Stimulated activated effector memory CD8-positive, alpha-beta T cell treated with anti-CD3 and anti-CD28 coated beads, Interleukin-12 subunit alpha, Interleukin-12 subunit beta, amount 100 ng/mL, for 72 hours (primary cell): ENCODE measurements at regions not wholly inside any gene's neighbourhood (a gene's known extent, or its start where the extent isn't known, plus 50 kb on each side); places are given as distances from the start of the nearest gene placed in this dataset.

ENCODE experiments used
- ATAC-seq: fragments of 150-1000 bp; cut with Tn5 transposase; 2 replicates; pipeline ENCODE4 v1.10.0; 2021
- DNase-seq, 2 donors: peaks; one replicate each; pipeline ENCODE4 v3.0.0; 2021 to 2022; ENCODE audit warnings: low spot score in 2 of 2
- H3K27ac Mint-ChIP-seq: one replicate; pipeline ENCODE4 v1.8.0; 2022; ENCODE audit warnings: mild to moderate bottlenecking, mixed read lengths
- H3K36me3 Mint-ChIP-seq: one replicate; pipeline ENCODE4 v1.8.0; 2022; ENCODE audit warnings: mild to moderate bottlenecking, mixed read lengths
- H3K4me1 Mint-ChIP-seq: one replicate; pipeline ENCODE4 v1.8.0; 2022; ENCODE audit warnings: mixed read lengths
- H3K4me3 Mint-ChIP-seq: one replicate; pipeline ENCODE4 v1.8.0; 2022; ENCODE audit warnings: mild to moderate bottlenecking, mixed read lengths
- H3K9me3 Mint-ChIP-seq: one replicate; pipeline ENCODE4 v1.8.0; 2022; ENCODE audit warnings: mixed read lengths

GRCh38 chr2:46239175-46239846 is 57.9 kb upstream of the EPAS1 start:
- peak overlapping the region; percentile 2 for H3K4me3 Mint-ChIP-seq
- no peaks in the 10 kb centered on the region for H3K9me3 Mint-ChIP-seq
- ATAC-seq (peak; percentile 80), DNase-seq (peak in 1 of 2 donors; percentile 58)
- H3K4me1 Mint-ChIP-seq: peaks cover 53% of the 10 kb centered on the region
- no peaks in the 10 kb centered on the region for H3K36me3 Mint-ChIP-seq
- peak overlapping the region; percentile 80 for H3K27ac Mint-ChIP-seq

- peak overlapping the region; percentile 2 for H3K4me3 Mint-ChIP-seq
- H3K4me1 Mint-ChIP-seq: peaks cover 53% of the 10 kb centered on the region
- ATAC-seq (peak; percentile 98), DNase-seq (peak; percentile 39 to 74)
- H3K9me3 Mint-ChIP-seq: no peaks in the 10 kb centered on the region
- H3K36me3 Mint-ChIP-seq: no peaks in the 10 kb centered on the region
- peak overlapping the region; percentile 80 for H3K27ac Mint-ChIP-seq
These were observed 57.4 kb upstream of the EPAS1 start for GRCh38 chr2:46239847-46240181.

GRCh38 chr2:46241344-46241743 is 55.9 kb upstream of the EPAS1 start:
- H3K27ac Mint-ChIP-seq: no peak overlapping the region
- H3K4me3 Mint-ChIP-seq: no peak overlapping the region
- peak; percentile 33 for ATAC-seq

GRCh38 chr2:46245869-46246268 is 51.3 kb upstream of the EPAS1 start:
- no peaks in the 10 kb centered on the region for H3K9me3 Mint-ChIP-seq
- ATAC-seq: no peak
- peaks cover 7% of the 10 kb centered on the region for H3K4me1 Mint-ChIP-seq
- H3K4me3 Mint-ChIP-seq: no peak overlapping the region
- no peak for DNase-seq
- no peak overlapping the region for H3K27ac Mint-ChIP-seq
- H3K36me3 Mint-ChIP-seq: no peaks in the 10 kb centered on the region

More at GRCh38 chr2:46241344-46241743, 55.9 kb upstream of the EPAS1 start:
- peaks cover 47% of the 10 kb centered on the region for H3K4me1 Mint-ChIP-seq
- DNase-seq: no peak
- no peaks in the 10 kb centered on the region for H3K36me3 Mint-ChIP-seq
- H3K9me3 Mint-ChIP-seq: no peaks in the 10 kb centered on the region

GRCh38 chr2:46246790-46247189 is 50.4 kb upstream of the EPAS1 start:
- no peak for ATAC-seq
- H3K4me1 Mint-ChIP-seq: no peaks in the 10 kb centered on the region

More at GRCh38 chr2:46246790-46247189, 50.4 kb upstream of the EPAS1 start:
- H3K4me3 Mint-ChIP-seq: no peak overlapping the region
- no peaks in the 10 kb centered on the region for H3K9me3 Mint-ChIP-seq
- DNase-seq: no peak
- H3K27ac Mint-ChIP-seq: no peak overlapping the region
- no peaks in the 10 kb centered on the region for H3K36me3 Mint-ChIP-seq
